Inferior parietal cortex (tissue), 1 donor: ENCODE measurements at regions not wholly inside any gene's neighbourhood (a gene's known extent, or its start where the extent isn't known, plus 50 kb on each side); places are given as distances from the start of the nearest gene placed in this dataset.
"Not testable (repeated sequence)": the region's sequence is repeated elsewhere in the genome, so short reads cannot be mapped to it uniquely, and the experiment has no call there.

Experiments
- DNase-seq: peaks from one replicate; pipeline ENCODE4 v3.0.0-alpha.2; 2016; ENCODE audit errors: extremely low spot score

DNA sequence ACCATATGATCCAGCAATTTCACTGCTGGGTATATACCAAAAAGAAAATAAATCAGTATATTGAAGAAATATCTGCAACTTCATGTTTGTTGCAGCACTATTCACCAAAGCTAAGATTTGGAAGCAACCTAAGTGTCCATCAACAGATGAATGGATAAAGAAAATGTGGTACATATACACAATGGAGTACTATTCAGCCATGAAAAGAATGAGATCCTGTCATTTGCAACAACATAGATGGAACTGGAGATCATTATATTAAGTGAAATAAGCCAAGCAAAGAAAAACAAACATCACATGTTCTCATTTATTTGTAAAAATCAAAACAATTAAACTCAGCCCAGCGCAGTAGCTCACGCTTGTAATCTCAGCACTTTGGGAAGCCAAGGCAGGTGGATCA lies 184.4 kb upstream of the NR5A2 start:
- DNase-seq: not testable (repeated sequence)

DNA sequence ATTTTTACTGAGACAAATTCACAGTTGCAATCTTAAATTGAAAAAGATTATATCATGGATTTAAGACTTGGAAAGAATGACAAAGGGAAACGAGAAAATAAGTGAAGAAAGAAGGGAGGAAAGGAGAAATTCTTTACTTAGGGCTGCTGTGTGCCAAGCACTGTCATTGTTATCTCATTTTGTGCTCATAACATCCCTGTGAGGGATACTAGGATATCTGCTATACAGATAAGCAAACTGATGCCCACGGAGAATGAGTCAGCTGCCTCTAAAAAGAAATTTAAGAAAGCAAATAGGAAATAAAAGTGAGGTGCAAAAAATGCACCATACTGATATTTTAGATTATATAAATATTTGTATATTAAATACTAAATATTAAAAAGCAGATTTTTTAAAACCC lies 183.6 kb upstream of the NR5A2 start:
- no peak for DNase-seq

DNA sequence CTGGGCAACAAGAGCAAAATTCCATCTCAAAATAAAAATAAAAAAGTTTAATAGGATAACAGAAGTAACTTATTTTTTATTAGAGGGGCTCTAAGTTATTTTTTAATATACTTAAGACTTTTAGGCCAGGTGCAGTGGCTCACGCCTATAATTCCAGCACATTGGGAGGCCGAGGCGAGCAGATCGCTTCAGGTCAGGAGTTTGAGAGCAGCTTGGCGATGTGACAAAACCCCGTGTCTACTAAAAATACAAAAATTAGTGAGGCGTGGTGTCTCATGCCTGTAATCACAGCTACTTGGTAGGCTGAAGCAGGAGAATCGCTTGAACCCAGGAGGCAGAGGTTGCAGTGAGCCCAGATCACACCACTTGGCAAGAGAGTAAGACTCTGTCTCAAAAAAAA lies 180.5 kb upstream of the NR5A2 start:
- DNase-seq: no peak

DNA sequence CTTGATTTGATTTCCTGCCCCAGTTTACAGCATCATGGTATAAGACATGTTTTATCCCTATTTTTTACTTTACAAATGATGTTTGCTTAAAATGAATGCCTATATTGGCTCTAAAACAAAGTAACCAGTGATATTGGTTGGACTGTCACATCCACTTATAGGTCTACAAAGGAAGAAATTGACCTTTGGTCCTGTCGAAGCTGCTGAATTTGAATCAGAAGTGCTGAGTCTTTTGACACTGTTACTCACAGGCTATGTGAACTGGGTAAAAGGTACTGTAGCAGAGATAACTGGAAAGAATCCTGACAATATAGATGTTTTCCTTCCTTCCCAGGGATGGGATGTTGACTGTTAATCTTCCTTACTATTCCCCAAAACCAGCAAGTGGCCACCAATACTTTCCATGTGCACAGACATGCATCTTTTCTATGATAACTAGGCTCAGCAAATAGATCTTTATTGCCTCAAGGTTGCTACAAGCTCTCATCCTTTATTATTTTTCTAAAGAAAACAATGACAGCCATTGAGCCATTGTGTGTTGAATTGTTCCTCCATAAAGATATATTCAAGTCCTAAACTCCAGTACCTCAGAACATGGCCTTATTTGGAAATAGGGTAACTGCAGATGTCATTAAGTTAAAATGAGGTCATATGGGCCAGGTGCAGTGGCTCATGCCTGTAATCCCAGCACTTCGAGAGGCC lies 175.9 kb upstream of the NR5A2 start:
- no peak for DNase-seq

DNA sequence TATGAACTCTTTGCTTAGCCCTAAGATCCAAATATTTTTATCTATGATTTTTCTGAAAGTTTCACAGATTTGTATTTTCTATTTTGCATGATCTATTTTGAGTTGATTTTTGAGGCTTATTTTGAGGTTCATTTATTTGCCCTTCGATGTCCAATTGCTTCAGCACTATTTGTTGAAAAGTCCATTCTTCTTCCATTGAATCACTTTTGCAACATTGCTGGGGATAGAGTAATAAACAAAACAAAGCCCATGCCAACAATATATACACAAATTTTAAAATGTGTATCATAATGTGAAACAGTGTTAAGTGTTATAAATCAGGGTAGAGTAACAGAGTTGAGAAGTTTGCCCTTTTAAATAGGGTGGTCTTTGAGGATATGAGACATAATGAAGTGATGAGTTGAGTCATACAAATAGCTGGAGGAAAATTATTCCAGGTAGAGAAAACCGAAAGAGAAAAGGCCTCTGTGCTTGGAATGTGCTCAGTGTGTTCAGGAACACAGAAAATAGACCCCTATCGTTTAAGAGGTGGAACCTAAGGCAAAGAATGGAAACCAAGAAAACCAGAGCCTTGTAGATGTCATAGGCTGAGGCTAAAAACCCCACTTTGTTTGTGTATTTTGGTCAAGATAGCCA lies 172.7 kb upstream of the NR5A2 start:
- no peak for DNase-seq

- DNase-seq: no peak
Measured at GRCh38 chr1:199855580-199855979, 171.9 kb upstream of the NR5A2 start.

GRCh38 chr1:199856216-199856780 lies 171.2 kb upstream of the NR5A2 start:
- no peak for DNase-seq

GRCh38 chr1:199857108-199857507 lies 170.4 kb upstream of the NR5A2 start:
- DNase-seq: no peak

GRCh38 chr1:199857516-199857915 lies 170.0 kb upstream of the NR5A2 start:
- DNase-seq: no peak

GRCh38 chr1:199858171-199858570 lies 169.3 kb upstream of the NR5A2 start:
- no peak for DNase-seq

GRCh38 chr1:199858856-199859255 lies 168.7 kb upstream of the NR5A2 start:
- DNase-seq: no peak

DNA sequence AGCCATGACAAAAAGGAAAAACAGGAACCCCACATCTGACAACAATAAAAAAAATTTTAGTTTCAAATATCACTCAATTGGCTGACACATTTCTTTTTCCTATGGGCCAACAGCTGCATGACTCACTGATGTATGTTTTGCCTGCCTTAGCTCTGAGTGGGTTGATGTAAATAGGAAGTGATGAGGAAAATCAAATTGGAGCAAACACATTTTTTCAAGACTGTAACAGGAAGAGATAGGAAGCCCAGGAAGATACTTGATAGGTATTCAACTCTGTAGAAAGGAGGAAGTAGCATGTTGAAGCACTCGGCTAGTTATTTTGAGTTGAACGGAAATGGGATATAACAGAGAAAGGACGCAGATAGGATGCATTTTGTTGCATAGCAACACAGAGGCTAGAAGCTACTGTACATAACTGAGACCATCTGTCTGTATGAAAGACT lies 168.0 kb upstream of the NR5A2 start:
- peak; percentile 17 for DNase-seq

GRCh38 chr1:199861020-199861795 lies 166.3 kb upstream of the NR5A2 start:
- no peak for DNase-seq

DNA sequence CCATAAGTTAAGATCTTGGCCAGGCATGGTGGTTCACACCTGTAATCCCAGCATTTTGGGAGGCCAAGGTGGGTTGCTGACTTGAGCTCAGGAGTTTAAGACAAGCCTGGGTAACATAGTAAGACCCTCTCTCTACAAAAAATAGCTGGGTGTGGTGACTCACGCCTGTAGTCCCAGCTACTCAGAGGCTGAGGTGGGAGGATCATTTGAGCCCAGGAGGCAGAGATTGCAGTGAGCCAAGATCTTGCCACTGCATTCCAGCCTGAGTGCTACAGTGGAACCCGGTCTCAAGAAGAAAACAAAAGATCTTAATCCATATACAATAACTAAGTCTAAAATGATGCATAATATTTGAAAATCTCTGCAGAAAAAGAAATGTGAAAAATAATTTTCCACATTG lies 165.5 kb upstream of the NR5A2 start:
- no peak for DNase-seq

DNA sequence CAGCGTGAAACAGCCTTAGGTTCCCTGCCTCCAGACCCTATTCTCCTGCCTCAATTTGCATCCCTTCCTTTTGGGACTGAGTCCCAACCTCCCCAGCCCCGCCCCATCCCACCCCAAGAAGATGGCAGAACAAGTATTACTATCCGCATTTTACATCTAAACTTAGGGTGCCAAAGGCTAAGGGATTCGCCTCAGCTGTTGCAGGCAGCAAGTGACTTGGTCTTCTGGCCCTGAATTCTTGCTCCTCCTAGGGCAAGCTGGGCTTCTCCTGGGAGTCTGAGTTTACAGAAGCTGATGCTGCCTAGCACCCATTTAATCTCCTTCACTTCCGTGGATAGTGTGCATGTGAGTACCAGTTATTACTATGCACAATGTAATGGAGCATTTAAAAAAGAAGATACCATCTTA lies 161.3 kb upstream of the NR5A2 start:
- no peak for DNase-seq

- DNase-seq: no peak
Measured at GRCh38 chr1:199867601-199868000, 159.9 kb upstream of the NR5A2 start.

GRCh38 chr1:199868777-199869176 lies 158.7 kb upstream of the NR5A2 start:
- DNase-seq: no peak

GRCh38 chr1:199875337-199875736 lies 152.2 kb upstream of the NR5A2 start:
- no peak for DNase-seq

DNA sequence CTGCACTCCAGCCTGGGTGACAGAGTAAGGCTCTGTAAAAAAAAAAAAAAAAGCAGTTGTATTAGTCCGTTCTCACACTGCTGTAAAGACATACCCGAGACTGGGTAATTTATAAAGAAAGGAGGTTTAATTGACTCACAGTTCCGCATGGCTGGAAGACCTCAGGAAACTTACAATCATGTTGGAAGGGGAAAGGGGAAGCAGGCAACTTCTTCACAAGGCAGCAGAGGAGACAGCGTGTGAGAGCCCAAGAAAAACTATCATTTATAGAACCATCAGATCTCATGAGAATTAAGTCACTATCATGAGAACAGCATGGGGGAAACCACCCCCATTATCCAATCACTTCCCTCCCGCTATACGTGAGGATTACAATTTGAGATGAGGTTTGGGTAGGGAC lies 151.7 kb upstream of the NR5A2 start:
- DNase-seq: no peak

DNA sequence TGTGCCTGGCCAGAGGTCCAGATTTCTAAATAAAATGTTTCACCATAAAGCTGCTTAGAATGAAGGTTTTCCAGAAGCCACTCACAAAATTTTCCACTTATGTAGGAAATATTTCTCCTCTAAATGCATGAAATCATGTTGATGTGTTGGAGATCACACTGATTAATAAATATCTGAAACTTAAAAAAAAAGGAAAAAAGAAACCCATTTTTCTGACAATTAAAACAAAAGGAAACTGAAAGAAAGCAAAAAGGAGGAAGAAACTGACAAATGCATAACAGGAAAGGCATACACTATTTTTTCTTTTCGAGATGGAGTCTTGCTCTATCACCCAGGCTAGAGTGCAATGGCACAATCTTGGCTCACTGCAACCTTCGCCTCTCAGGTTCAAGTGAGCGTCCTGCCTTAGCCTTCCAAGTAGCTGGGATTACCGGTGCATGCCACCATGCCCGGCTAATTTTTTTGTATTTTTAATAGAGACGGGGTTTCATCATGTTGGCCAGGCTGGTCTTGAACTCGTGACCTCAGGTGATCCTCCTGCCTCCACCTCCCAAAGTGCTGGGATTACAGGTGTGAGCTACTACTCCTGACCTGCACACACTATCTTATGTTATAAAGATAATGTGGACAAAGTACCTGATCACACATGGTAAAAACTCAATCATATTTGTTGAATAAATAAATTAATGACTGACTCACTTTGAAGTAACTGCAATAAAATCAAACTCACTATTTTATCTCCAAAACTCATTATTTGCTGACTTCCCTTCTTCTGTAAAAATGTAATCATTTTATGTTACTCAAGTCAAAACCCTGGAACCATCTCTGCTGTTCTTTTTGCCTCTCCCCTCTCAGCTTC lies 149.8 kb upstream of the NR5A2 start:
- DNase-seq: no peak

DNA sequence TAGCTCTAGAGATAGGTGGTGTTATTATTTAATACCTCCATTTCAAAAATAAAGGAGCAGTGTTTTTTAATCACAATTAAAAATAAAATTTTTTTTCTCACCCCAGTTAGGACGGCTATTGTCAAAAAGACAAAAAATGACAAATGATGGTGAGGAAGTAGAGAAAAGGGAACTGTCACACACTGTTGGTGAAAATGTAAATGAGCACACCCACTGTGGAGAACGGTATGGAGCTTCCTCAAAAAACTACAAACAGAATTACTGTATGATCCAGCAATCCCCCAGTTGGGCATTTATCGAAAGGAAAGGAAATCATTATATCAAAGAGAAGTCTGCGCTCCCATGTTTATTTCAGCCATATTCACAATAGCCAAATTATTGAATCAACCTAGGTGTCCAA lies 148.7 kb upstream of the NR5A2 start:
- DNase-seq: no peak

DNA sequence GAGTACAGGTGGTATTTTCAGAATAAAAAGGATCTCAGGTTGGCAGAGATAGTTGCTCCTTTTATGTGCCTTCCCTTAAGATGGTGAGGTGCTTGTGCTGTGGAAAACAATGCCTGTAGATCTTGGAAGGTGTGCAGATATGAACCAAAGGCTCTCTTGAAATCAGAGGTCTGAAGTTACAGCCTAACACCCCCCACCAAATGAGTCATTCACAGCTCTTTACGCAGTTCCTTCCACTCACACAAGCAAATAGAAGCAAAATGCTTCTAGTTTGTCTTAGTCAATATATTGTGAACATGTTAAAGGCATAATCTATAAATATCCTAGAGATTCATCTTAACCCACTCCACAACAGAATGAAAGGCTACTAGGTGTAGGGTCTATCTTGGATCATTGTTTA lies 128.9 kb upstream of the NR5A2 start:
- no peak for DNase-seq
